K562 (cell line): ENCODE measurements at regions not wholly inside any gene's neighbourhood (a gene's known extent, or its start where the extent isn't known, plus 50 kb on each side); places are given as distances from the start of the nearest gene placed in this dataset.

ENCODE experiments used
- ATAC-seq: fragments of 200-7000 bp; cut with Tn5 transposase; 3 replicates; pipeline ENCODE4 v1.9.1; 2020; ENCODE audit warnings: moderate library complexity
- BruUV-seq: library from RNA; stranded (reverse); fragments of 400-500 nt; replicated peaks from 2 replicates; lab custom pipeline; 2021; lab: Mats Ljungman, UMichigan
- CTCF ChIA-PET: fragments of 300-600 bp; formaldehyde crosslinking; extraction: SDS; loops from one replicate; lab custom pipeline; 2021; ENCODE audit warnings: low intra/inter-chr PET ratio; lab: Yijun Ruan, JAX
- POLR2A ChIA-PET: fragments of 300-600, 350-650 bp; sonication (Branson Sonifier 250); formaldehyde crosslinking; extraction: SDS; loops from one replicate; lab custom pipeline; 2021; ENCODE audit warnings: antibody characterized with exemption, inconsistent platforms; lab: Yijun Ruan, JAX
- DNase-seq, 4 experiments: peaks; one replicate each; pipeline versions ENCODE4 v3.0.0 to v3.0.0-alpha.2; 2011 to 2018; ENCODE audit warnings: low spot score in 3 of 4, mixed read lengths in 3 of 4; ENCODE audit errors: extremely low read depth in 1 of 4
- FAIRE-seq: peaks from 2 replicates; lab custom pipeline; 2011; peaks lifted over from hg19 to GRCh38; lab: Jason Lieb, UNC
- H2AFZ ChIP-seq: 2 replicates; pipeline ENCODE4 v1.6.0; 2011; ENCODE audit warnings: low read depth, low read length, control low read depth, inconsistent platforms
- H3K27ac ChIP-seq: fragments of 200-600 bp; 3 replicates; pipeline ENCODE4 v1.8.0; 2011; ENCODE audit warnings: low read depth, mild to moderate bottlenecking, control low read depth, inconsistent platforms, low read length, moderate library complexity, mixed read lengths; ENCODE audit errors: extremely low read depth
- H3K27me3 ChIP-seq, 2 experiments: fragments of 300-600 bp in 1 of 2; 2 replicates in 1 of 2; 3 replicates in 1 of 2; pipeline versions ENCODE4 v1.6.0 to v1.8.0; 2011; ENCODE audit warnings: inconsistent platforms in 2 of 2, low read length in 2 of 2, mild to moderate bottlenecking in 1 of 2, mixed read lengths in 1 of 2, moderate library complexity in 1 of 2; ENCODE audit not compliant: control insufficient read depth in 2 of 2, insufficient read depth in 2 of 2
- H3K36me3 ChIP-seq: fragments of 300-600 bp; 3 replicates; pipeline ENCODE4 v1.8.0; 2011; ENCODE audit warnings: mild to moderate bottlenecking, low read length, inconsistent platforms; ENCODE audit not compliant: control insufficient read depth, insufficient read depth
- H3K4me1 ChIP-seq, 2 experiments: fragments of 200-600 bp in 1 of 2; replicated peaks in 1 of 2; 2 replicates in 1 of 2; 3 replicates in 1 of 2; pipeline versions ENCODE4 v1.5.1 to v1.8.0; 2011; ENCODE audit warnings: inconsistent platforms in 2 of 2, low read length in 2 of 2, mild to moderate bottlenecking in 1 of 2, mixed read lengths in 1 of 2, moderate library complexity in 1 of 2; ENCODE audit not compliant: control insufficient read depth in 2 of 2, insufficient read depth in 2 of 2
- H3K4me2 ChIP-seq: 2 replicates; pipeline ENCODE4 v1.6.1; 2011; ENCODE audit warnings: low read length, control low read depth, inconsistent platforms, mixed read lengths; ENCODE audit not compliant: insufficient read depth
- H3K4me3 ChIP-seq: fragments of 200-600 bp; sonication (generic), shearing (Covaris generic); 2 replicates; pipeline ENCODE4 v1.5.1; 2016; ENCODE audit warnings: control low read depth, inconsistent platforms
- H3K79me2 ChIP-seq: fragments of 200-600 bp; 3 replicates; pipeline ENCODE4 v1.8.0; 2011; ENCODE audit warnings: low read length, inconsistent platforms; ENCODE audit not compliant: control insufficient read depth, insufficient read depth
- H3K9ac ChIP-seq, 2 experiments: 2 replicates each; pipeline versions ENCODE4 v1.6.0 to v1.6.1; 2011; ENCODE audit warnings: low read depth in 2 of 2, low read length in 2 of 2, control low read depth in 1 of 2, inconsistent platforms in 1 of 2, mild to moderate bottlenecking in 1 of 2, mixed read lengths in 1 of 2; ENCODE audit not compliant: insufficient read depth in 1 of 2
- H3K9me1 ChIP-seq: one replicate; pipeline ENCODE4 v1.6.0; 2011; ENCODE audit warnings: inconsistent platforms, mild to moderate bottlenecking, low read length, moderate library complexity; ENCODE audit not compliant: control insufficient read depth, insufficient read depth
- H3K9me3 ChIP-seq: replicated peaks from 2 replicates; pipeline ENCODE4 v1.5.1; 2011; ENCODE audit warnings: low read depth, low read length, inconsistent platforms; ENCODE audit not compliant: control insufficient read depth, insufficient read depth
- H4K20me1 ChIP-seq: replicated peaks from 2 replicates; pipeline ENCODE4 v1.6.1; 2011; ENCODE audit warnings: low read length, inconsistent platforms, mixed read lengths; ENCODE audit not compliant: control insufficient read depth, insufficient read depth
- CREB3 ChIP-seq: fragments of 450-650 bp; conservative IDR thresholded peaks from 2 replicates; pipeline ENCODE4 v1.6.1; 2016; ENCODE audit warnings: missing genetic modification characterization, low read depth, mild to moderate bottlenecking, missing compliant biosample characterization, moderate library complexity
- DMBX1 ChIP-seq: fragments of 250-450 bp; sonication (Bioruptor Pico); IDR thresholded peaks from 2 replicates; pipeline ENCODE4 v1.8.0; 2022; ENCODE audit warnings: inconsistent platforms, mild to moderate bottlenecking, moderate library complexity, borderline replicate concordance
- GATAD2B ChIP-seq: fragments of 450-650 bp; IDR thresholded peaks from 2 replicates; pipeline ENCODE4 v1.6.1; 2017; ENCODE audit warnings: mild to moderate bottlenecking, borderline replicate concordance
- HDAC1 ChIP-seq, 2 experiments: fragments of 450-650 bp; IDR thresholded peaks; 2 replicates each; pipeline ENCODE4 v1.6.1; 2016 to 2017; ENCODE audit warnings: inconsistent platforms in 1 of 2, mild to moderate bottlenecking in 1 of 2, moderate library complexity in 1 of 2
- NR2C2 ChIP-seq, 2 experiments: fragments of 200-800 bp in 1 of 2; sonication (Bioruptor generic) in 1 of 2; sonication (generic) in 1 of 2; formaldehyde crosslinking in 1 of 2; IDR thresholded peaks; 2 replicates each; pipeline versions ENCODE4 v1.6.1 to v1.8.0; 2016 to 2022; ENCODE audit warnings: mild to moderate bottlenecking in 1 of 2, missing compliant biosample characterization in 1 of 2, missing genetic modification characterization in 1 of 2, missing genetic modification reagents in 1 of 2
- USF1 ChIP-seq: sonication (generic); formaldehyde crosslinking; IDR thresholded peaks from 2 replicates; pipeline ENCODE4 v1.9.0; 2022; ENCODE audit warnings: mild to moderate bottlenecking, missing genetic modification reagents
- ZC3H4 ChIP-seq: sonication (generic); formaldehyde crosslinking; IDR thresholded peaks from 2 replicates; pipeline ENCODE4 v1.9.0; 2021; ENCODE audit warnings: missing genetic modification reagents, borderline replicate concordance
- ZHX1 ChIP-seq: fragments of 150-350 bp; conservative IDR thresholded peaks from 2 replicates; pipeline ENCODE4 v1.6.1; 2014; ENCODE audit warnings: low read length
- ZNF347 ChIP-seq: fragments of 450-650 bp; formaldehyde crosslinking; IDR thresholded peaks from 2 replicates; pipeline ENCODE4 v1.4.0; 2020; ENCODE audit warnings: low read depth, mild to moderate bottlenecking, moderate library complexity
- ZNF436 ChIP-seq: fragments of 250-450, 450-650 bp; sonication (Bioruptor Pico); formaldehyde crosslinking; IDR thresholded peaks from 2 replicates; pipeline ENCODE4 v1.7.0; 2020; ENCODE audit warnings: mild to moderate bottlenecking
- ZZZ3 ChIP-seq: fragments of 450-650 bp; IDR thresholded peaks from 2 replicates; pipeline ENCODE4 v1.6.1; 2016; ENCODE audit warnings: antibody characterized with exemption, mild to moderate bottlenecking, moderate library complexity
- WGBS: fragments of 100-300 bp; shearing (Covaris generic); methylation state at CpG from one replicate; pipeline ENCODE4 v1.1.6; 2016; ENCODE audit warnings: low coverage, mixed read lengths; ENCODE audit not compliant: insufficient coverage; ENCODE audit errors: missing lambda C conversion rate; 5-methylcytosine and 5-hydroxymethylcytosine counted together
- in situ Hi-C: fragments of 300-500 bp; cut with MboI; formaldehyde crosslinking; loops from 4 replicates; pipeline ENCODE4 v1.15.0; 2018; ENCODE audit warnings: inconsistent platforms, mixed read lengths
- intact Hi-C: fragments of 100-400 bp; cut with micrococcal nuclease; formaldehyde crosslinking; loops from 2 replicates; pipeline ENCODE4 v1.14.2; 2022
- TF ChIP-seq, protein P1 (sequence below): sonication (generic); formaldehyde crosslinking; IDR thresholded peaks from 2 replicates; pipeline ENCODE4 v1.8.1; 2023; ENCODE audit warnings: mild to moderate bottlenecking, missing genetic modification reagents

GRCh38 chr6:112833581-112834131 is 486.5 kb downstream of the RFPL4B start (continued):
- TF ChIP-seq CREB3 (tag) (no peak), ZNF347 (CRISPR knock-in tag) (no peak), ZHX1 (no peak), USF1 (no peak)

- FAIRE-seq (no peak), ATAC-seq (no peak), DNase-seq (no peak)
- no peaks in the 10 kb centered on the region for H3K9me3 ChIP-seq
- intact Hi-C loops (no loop called here), in situ Hi-C loops (no loop called here)
- no peak overlapping the region for H3K27ac ChIP-seq
- H3K4me3 ChIP-seq: no peak overlapping the region
- H3K4me2 ChIP-seq: no peak overlapping the region
- H3K9ac ChIP-seq: no peak overlapping the region
- H3K9me1 ChIP-seq: no peaks in the 10 kb centered on the region
- WGBS: 2% methylated on average over 3 of the region's 3 CpGs
- H4K20me1 ChIP-seq: no peaks in the 10 kb centered on the region
- no peak overlapping the region for H2AFZ ChIP-seq
- no TSS peak for BruUV-seq
- H3K36me3 ChIP-seq: no peaks in the 10 kb centered on the region
- no peaks in the 10 kb centered on the region for H3K27me3 ChIP-seq
- POLR2A ChIA-PET: no interaction called here
- CTCF ChIA-PET: no interaction called here
- no peaks in the 10 kb centered on the region for H3K79me2 ChIP-seq
- no peaks in the 10 kb centered on the region for H3K4me1 ChIP-seq
- TF ChIP-seq, protein P1, sequence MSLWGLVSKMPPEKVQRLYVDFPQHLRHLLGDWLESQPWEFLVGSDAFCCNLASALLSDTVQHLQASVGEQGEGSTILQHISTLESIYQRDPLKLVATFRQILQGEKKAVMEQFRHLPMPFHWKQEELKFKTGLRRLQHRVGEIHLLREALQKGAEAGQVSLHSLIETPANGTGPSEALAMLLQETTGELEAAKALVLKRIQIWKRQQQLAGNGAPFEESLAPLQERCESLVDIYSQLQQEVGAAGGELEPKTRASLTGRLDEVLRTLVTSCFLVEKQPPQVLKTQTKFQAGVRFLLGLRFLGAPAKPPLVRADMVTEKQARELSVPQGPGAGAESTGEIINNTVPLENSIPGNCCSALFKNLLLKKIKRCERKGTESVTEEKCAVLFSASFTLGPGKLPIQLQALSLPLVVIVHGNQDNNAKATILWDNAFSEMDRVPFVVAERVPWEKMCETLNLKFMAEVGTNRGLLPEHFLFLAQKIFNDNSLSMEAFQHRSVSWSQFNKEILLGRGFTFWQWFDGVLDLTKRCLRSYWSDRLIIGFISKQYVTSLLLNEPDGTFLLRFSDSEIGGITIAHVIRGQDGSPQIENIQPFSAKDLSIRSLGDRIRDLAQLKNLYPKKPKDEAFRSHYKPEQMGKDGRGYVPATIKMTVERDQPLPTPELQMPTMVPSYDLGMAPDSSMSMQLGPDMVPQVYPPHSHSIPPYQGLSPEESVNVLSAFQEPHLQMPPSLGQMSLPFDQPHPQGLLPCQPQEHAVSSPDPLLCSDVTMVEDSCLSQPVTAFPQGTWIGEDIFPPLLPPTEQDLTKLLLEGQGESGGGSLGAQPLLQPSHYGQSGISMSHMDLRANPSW (CRISPR knock-in tag): no peak
- TF ChIP-seq GATAD2B (no peak), HDAC1 (IDR thresholded peaks at IDR 0.05) (no peak), ZC3H4 (no peak), NR2C2 (CRISPR knock-in tag; IDR thresholded peaks at IDR 0.05) (no peak), NR2C2 (tag; IDR thresholded peaks at IDR 0.05) (no peak), DMBX1 (no peak), ZZZ3 (no peak), ZNF436 (CRISPR knock-in tag) (no peak)
Observed at GRCh38 chr6:112835078-112835477, 487.9 kb downstream of the RFPL4B start.
